GM21786 (cell line): ENCODE measurements at regions not wholly inside any gene's neighbourhood (a gene's known extent, or its start where the extent isn't known, plus 50 kb on each side); places are given as distances from the start of the nearest gene placed in this dataset.
"Not testable (repeated sequence)": the region's sequence is repeated elsewhere in the genome, so short reads cannot be mapped to it uniquely, and the experiment has no call there.

Experiments
- ATAC-seq: cut with Tn5 transposase; IDR thresholded peaks from one replicate; pipeline ENCODE4 v1.9.1; 2021; ENCODE audit not compliant: unreplicated experiment

DNA sequence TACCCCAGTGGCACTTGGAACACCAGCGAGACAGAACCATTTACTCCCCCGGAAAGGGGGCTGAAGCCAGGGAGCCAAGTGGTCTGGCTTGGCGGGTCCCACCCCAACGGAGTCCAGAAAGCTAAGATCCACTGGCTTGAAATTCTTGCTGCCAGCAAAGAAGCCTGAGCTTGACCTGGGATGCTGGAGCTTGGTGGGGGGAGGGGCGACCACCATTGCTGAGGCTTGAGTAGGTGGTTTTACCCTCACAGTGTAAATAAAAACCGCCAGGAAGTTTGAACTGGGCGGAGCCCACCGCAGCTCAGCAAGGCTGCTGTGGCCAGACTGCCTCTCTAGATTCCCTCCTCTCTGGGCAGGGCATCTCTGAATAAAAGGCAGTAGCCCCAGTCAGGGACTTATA is 62.8 kb downstream of the RPS24 start:
- ATAC-seq, result not testable (repeated sequence)

DNA sequence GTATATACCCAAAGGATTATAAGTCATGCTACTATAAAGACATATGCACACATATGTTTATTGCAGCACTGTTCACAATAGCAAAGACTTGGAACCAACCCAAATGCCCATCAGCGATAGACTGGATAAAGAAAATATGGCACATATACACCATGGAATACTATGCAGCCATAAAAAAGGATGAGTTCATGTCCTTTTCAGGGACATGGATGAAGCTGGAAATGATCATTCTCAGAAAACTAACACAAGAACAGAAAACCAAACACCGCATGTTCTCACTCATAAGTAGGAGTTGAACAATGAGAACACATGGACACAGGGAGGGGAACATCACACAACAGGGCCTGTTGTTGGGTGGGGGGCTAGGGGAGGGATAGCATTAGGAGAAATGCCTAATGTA is 68.9 kb downstream of the RPS24 start:
- not testable (repeated sequence) for ATAC-seq

DNA sequence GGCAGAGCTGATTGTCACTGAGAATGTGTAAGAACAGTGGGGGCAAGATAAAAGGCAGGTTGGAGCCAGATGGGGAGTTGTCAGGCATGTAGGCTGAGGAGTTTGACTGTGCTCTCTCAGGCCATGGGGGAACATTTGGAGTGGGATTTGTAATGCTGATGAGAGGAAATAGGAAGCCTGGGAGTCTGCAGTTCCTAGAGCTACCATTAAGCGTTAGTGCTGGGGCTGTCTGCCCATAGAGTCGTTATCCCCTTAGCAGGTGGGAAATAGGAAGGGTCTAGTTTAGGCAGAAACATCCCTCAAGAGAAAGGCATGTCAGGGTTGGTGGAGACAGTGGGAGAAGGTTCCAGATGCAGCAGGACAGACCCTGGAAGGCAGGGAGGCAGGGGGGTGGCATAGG is 75.5 kb downstream of the RPS24 start:
- no peak for ATAC-seq

DNA sequence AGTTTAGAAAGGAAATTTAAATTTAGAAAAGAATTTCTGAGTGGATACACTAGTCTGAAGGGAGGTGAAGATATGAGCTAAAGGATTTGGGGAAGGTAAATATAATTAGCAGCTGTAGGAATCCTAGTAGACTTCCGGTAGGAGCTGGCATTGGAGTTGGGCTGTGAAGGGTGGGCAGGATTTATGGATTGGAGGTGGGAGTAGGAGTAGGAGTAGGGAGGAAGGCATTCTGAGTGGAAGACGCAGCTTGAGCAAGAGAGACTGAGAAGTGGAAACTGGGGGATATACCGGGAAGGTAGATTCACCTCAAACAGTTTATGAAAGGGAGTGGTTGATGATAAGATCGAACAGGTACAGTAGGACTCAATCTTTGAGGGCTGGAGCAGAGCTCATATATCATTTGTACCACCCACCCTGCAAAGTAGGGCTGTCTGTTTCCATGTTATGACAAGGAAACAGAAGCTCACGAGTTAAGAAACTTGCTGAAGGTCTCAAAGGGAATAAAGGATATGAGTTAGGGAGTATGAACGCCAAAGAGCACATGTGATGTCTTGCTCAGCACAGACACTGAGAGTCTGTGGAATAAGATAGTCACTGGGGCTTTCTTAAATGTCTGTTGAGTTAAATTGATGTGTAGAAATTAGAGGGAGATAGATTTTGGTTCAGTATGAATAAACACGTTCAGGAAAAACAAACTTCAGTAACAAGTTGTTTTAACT is 81.6 kb downstream of the RPS24 start:
- no peak for ATAC-seq

DNA sequence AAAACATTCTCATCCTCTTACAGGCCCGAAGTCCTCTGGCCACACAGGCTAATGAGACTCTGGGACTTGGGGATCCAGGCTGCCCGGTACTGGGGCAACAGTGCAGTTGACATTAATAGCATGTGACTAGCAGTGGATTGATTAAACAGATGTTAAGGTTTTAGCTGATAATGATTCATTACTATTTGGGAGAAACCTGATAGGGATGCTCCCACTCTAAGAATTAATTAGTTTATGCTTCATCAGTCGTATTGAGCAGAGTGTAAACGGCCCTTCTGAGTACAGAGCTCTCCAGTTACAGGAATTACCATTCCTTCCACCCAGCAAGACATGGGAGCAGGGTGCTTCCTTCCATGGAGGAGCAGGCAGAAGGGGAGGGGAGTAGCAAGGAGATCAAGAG is 82.7 kb downstream of the RPS24 start:
- ATAC-seq, result no peak

DNA sequence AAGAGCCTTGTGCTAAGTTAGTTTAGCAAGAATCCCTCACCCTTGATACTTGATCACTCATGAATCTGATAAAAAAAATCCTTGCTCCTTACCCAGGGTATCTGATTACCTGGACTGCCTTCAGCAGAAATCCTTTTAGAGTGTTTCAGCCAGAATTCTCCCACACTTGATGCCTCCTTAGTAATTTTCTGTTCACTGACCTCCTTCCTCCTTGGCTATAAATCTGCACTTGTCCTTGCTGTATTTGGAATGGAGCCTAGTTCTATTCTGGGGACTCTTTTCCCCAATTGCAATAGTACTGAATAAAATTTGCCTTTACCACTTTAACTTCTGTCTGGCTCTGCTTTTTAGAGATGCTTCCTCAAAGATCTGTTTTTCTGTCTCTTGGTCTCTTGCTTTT is 84.9 kb downstream of the RPS24 start:
- ATAC-seq, result no peak

DNA sequence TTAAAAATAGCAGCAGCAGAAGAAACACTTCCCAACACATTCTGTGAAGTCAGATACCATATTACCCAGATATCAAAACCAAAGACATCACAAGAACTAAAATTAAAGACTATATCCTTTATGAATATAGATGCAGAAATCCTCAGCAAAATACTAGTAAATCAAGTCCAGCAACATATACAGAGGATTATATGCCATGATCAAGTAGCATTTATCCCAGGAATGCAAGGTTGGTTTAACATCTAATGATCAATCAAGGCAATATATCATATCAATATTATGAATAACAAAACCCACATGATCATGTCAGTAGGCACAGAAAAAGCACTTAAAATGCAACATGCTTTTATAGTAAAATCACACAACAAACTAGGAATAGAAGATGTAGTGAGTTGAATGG is 88.1 kb downstream of the RPS24 start:
- no peak for ATAC-seq

DNA sequence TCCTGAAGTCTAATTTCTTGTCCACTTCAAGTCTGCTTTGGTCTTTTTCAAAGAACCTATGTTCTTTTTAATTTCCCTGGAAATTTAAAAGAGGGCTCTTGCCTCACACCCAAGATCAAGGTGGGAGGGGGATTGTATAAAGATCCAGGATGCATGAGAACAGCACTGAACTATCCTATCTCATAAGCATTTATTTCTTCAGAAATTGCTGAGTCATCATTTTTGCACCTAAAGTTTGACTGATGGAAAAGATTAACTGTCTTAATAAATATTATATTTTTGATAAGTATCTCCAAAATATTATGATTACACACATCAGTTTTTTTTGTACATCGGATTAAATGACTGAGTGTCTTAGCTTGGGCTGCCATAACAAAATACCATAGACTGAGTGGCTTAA is 90.5 kb downstream of the RPS24 start:
- no peak for ATAC-seq

DNA sequence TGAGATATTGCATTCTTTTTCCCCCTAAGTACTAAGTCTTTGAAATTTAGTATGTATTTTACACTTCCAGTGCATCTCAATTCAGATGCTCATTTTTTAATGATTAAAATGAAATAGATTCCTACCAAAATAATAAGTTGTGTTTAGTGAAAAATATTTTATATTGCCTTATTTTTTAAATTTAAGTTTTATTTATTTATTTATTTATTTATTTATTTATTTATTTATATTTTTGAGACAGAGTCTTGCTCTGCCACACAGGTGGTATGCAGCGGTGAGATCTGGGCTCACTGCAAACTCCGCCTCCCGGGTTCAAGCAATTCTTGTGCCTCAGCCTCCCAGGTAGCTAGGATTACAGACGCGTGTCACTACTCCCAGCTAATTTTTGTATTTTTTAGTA is 95.5 kb downstream of the RPS24 start:
- no peak for ATAC-seq

DNA sequence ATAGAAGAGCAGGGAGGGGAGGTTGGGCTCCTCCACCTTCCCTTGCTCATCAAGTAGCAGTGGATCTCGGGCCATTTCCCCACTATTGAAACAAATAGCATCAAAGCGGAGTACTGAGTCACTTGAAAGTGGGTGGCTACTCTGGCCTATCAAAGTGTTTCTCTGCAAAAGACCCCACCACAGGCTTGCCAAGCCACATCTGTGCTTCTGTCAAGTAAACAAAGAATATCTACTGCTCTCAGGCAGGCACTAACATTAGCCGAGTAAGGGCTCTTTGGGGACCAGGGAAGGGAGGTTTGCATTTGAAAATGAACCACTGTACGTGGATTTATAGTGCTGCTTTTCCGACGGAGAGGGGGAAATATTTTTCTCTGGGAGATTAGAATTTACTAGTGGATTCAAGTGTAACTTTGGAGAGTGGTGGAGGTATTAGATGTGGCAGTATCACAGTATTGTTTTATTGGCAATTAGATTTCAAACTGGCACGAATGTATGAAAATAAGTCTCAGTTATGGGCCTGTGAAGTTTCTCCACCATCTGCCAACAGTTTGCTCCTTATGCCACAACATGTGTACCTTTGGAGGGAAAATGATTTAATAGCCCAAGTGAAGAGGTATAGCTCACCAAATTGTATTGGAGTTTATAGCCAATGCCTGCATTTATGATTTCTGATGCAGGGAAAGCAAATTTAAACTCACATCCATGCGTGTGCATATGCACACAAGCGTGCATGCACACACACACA is 97.5 kb downstream of the RPS24 start:
- no peak for ATAC-seq

DNA sequence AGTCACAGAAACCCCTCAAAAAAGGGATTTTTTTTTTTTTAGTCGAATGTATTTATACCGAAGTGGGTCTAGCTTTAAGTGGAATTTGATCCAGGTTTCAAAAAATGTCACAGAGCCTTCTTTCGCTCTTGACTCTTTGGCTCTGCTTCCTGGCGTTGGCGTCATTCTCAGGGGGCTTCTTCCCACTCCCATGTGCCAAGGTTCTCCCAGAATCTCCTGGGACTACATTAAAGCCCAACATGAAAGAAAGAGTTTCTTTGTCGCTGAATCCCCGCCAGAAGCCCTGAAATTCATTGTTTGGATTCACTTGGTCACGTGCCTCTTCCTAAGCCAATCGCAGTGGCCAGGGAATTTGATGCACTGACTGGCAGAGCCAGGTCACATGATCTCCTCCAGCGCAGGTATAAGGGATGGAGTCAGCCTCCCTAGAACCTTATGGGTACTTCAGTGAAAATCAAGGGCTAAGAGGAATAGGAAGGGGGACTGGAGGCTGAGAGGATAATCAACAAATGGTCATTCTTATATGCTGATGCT is 101.2 kb downstream of the RPS24 start:
- no peak for ATAC-seq

DNA sequence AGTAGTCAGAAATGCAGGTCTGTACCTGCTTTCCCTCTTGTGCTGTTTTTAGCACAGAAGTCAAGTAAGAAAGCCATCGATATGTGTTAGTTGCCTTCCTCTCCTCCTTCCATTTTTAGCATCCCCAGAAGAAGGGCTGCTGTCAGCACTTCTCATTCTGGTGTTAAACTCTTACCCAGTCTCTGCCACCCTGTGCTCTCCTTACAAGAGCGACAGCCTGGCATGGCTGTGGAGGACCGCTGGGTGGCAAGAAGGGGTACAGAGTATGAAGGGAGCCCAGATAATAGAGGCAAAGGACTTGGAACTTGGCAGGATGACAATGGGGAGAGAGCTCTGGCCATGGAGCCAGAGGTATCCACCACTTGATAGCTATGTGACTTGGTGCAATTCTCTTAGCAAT is 103.5 kb downstream of the RPS24 start:
- ATAC-seq, result no peak

DNA sequence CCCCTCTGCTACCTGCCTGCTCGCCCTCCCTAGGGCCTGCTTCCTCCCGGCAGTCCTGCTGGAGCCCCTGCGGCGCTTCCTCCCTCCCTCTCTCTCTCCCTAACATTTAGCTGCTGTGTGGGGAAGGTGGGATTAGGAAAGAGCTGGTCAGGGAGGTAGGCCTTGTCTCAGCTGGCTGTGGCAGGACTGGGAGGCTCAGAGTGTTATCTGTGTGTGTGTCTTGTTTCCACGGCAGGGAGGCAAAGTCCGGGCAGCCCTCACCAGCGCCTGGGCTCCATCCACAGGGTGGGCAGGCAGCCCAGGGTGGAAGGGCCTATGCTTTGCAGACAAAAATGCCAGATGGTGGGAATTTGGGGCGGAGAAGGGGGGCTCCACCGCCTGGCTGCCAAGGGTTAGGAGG is 105.7 kb downstream of the RPS24 start:
- no peak for ATAC-seq

DNA sequence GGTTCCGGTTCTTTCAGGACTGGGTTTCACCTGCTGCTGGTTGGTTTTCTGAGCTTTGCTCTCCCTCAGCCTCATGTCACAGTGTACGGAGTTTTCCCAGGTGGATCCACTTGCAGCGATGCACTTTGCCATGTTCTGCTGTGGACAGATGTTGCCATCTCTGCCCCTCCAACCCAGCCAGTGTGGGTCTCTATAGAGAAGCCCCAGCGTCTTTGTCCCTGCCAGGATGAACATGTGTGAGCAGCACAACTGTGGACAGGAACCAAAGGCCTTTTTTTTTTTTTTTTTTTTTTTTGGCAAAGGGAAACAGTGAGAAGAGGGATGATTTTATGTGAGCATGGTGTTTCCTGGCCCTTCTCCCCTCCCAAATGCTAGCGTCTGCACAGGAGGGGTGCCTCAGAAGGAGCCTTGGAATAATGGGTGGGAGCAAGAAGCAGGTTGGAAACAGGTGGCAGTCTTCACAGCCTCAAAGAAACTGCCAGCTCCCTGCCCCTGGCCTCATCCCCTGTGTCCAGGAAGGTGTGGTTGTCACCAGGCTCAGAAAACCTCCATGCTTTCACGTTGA is 106.5 kb downstream of the RPS24 start:
- ATAC-seq, result no peak

DNA sequence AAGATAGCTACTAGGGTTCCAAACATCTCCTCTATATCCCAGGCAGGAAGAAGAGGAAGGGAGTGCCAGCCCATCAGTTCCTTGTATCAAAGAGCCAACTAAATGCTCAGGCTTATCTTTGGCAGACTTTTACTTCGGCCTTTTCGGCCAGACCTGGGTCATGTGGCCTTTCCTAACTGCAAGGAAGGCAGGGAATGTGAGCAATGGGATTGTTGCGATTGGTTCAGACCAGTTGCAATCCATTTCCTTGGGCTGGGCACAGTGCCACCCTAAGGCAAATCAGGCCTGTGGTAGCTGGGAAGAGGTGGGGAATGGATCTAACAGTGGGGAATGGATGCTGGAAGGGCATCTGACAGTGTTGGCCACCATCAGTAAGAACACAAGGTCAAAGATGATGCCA is 109.9 kb downstream of the RPS24 start:
- ATAC-seq, result no peak

DNA sequence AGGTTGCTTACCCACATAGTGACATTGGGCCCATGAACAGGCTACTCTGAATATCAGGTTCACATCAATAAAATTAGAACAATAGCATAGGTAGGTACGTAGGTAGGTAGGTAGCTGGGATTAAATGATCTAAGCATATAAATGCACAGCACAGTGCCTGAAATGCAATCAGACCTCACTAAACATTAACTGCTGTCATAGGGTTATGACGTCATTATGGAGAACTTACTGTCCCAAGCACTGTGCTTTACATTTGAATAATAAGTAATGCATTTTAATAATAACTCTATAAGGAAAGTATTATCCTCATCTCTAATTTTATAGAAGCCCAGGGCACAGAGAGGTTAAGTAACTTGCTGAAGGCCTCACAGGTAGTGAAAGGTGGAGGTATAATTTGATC is 112.5 kb downstream of the RPS24 start:
- ATAC-seq, result no peak

DNA sequence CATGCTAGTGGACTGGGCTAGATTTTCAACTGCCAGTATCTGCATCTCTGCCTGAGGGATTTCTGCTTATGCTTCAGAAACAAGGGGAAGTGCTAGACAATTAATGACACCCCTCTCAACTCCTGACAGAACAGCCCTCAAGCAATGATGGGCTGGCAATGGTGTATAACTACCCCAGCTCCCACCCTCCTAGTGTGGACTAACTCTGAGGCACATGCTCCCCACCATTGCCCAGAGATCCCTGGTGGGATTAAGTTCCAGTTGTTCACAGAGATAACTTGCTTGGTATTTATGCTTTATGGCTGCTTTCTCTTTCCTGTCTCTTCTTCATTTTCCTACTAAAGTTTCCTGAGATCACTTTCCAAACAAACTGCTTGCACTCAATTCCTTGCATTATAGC is 113.5 kb downstream of the RPS24 start:
- ATAC-seq, result no peak

DNA sequence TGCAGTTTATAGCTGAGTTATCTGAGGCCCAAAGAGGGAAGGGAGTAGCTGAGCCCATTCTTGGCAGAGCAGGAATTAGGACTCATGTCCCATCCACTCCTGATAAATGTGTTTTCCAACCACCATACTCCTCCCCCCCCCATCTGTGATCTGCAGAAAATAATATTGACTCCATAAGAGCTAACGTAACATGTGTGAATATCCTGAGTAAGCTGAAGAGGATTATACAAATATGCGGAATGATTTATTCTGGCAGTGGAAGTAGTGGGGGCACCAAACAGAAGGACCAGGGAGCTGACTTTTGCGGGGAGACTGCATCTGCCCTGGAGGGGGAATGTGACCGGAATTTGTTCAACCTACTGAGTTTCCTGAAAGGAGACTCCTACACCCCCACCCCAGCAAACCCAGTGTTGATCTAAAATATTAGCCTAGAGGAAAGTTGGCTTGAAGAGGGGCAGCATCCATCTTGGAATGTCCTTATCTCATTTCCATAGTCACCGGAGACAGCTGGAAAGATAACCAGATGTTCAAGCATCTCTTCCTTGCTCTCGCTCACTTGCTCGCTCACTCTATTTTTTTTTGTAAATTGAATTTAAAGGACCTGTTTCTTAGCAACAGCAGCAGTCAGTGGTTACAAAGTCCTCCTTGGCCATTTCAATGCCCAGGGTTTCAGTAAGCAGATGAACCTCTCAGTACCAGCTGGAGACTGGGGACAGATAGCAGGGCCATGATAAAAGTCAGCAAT is 114.7 kb downstream of the RPS24 start:
- ATAC-seq, result no peak

DNA sequence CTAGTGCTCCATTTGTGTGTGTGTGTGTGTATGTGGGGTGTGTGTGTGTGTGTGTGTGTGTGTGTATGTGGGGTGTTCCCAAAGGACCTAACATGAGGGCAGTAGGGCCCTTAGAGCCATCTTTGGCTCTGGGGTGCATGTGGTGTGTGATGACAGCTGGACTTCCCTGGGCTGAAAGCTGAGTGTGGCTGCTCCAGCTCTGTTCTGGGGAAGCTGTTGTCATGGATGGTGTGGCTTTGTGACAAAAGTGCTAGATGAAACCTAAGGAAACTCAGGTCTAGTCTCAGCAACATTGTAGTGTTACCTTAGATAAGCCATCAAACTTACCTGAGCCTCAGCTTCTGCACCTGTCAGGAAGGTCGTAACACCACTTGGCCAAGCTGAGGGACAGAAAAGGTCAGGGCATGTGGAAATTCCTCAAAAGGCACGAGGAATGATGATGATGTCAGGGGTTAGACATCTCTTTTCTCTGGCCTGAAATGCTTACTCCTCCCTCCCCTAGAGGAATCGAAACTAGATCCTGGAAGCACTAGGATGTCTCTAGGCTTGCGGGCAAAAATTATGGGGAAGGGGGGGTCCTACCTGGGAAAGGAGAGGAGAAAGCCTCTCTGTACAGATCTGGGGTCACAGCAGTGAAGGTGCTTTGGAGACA is 115.4 kb downstream of the RPS24 start:
- ATAC-seq, result no peak

DNA sequence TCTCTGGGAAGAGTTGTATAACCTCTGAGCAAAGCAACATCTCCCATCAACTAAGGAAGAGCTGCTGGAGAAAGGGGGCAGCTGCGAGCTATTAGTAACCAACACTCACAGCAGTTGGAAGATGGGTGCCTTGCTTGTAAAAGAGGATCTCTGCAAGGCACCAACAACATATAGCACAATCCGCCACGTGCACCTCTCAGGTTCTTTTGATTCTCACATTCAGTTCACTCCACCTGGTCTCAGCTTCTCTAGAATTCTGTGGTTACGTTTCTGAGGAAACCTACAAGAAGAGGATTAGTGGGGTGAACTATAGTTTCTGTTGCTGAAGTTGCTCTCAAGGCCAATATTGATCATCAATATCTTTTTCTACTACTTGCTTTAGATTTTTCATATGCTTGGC is 117.1 kb downstream of the RPS24 start:
- ATAC-seq, result no peak

DNA sequence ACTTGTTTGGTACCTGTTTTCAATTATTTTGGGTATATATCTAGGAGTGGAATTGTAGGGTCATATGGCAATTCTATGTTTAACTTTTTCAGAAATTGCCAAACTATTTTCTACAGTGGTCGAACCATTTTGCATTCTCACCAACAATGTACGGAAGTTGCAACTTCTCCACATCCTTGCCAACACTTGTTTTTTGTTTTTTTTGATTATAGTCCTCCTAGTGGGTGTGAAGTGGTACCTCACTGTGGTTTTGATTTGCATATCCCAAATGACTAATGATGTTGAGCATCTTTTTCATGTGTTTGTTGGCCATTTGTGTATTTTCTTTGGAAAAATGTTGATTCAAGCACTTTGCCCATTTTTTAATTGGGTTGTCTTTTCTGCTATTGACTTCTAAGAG is 122.1 kb downstream of the RPS24 start:
- no peak for ATAC-seq
